ENCODE measurements at regions not wholly inside any gene's neighbourhood (a gene's known extent, or its start where the extent isn't known, plus 50 kb on each side); places are given as distances from the start of the nearest gene placed in this dataset.
"Not testable (repeated sequence)": the region's sequence is repeated elsewhere in the genome, so short reads cannot be mapped to it uniquely, and the experiment has no call there.

GRCh38 chr5:41995193-41995592, 70.1 kb downstream of the FBXO4 start:
- DNase-seq = no peak

- DNase-seq = no peak
These were observed 76.6 kb downstream of the FBXO4 start for GRCh38 chr5:42001673-42002072.

GRCh38 chr5:42003852-42004251, 78.8 kb downstream of the FBXO4 start:
- not testable (repeated sequence) for DNase-seq

GRCh38 chr5:42005561-42006153, 80.6 kb downstream of the FBXO4 start:
- no peak for DNase-seq

GRCh38 chr5:42013561-42013960, 88.5 kb downstream of the FBXO4 start:
- DNase-seq = no peak

GRCh38 chr5:42015254-42015653, 90.2 kb downstream of the FBXO4 start:
- no peak for DNase-seq

GRCh38 chr5:42015681-42016080, 90.6 kb downstream of the FBXO4 start:
- no peak for DNase-seq

- no peak for DNase-seq
These were observed 95.9 kb downstream of the FBXO4 start for GRCh38 chr5:42020788-42021530.

GRCh38 chr5:42021923-42022322, 96.8 kb downstream of the FBXO4 start:
- no peak for DNase-seq

- DNase-seq = no peak
These were observed 97.4 kb downstream of the FBXO4 start for GRCh38 chr5:42022383-42022972.

GRCh38 chr5:42026446-42026845, 101.4 kb downstream of the FBXO4 start:
- no peak for DNase-seq

GRCh38 chr5:42032137-42032536, 107.1 kb downstream of the FBXO4 start:
- no peak for DNase-seq

GRCh38 chr5:42035526-42035925, 110.4 kb downstream of the FBXO4 start:
- DNase-seq = no peak

- no peak for DNase-seq
These were observed 111.3 kb downstream of the FBXO4 start for GRCh38 chr5:42036379-42036778.

GRCh38 chr5:42037379-42037932, 112.4 kb downstream of the FBXO4 start:
- no peak for DNase-seq

- DNase-seq = no peak
These were observed 118.3 kb downstream of the FBXO4 start for GRCh38 chr5:42043400-42043799.

- DNase-seq = peak; percentile 15
These were observed 132.2 kb downstream of the FBXO4 start for GRCh38 chr5:42057254-42057690.

- DNase-seq = no peak
These were observed 134.2 kb downstream of the FBXO4 start for GRCh38 chr5:42059291-42059690.

- no peak for DNase-seq
These were observed 134.8 kb downstream of the FBXO4 start for GRCh38 chr5:42059778-42060464.

- DNase-seq = no peak
These were observed 136.0 kb downstream of the FBXO4 start for GRCh38 chr5:42061121-42061520.

GRCh38 chr5:42064821-42065220, 139.7 kb downstream of the FBXO4 start:
- DNase-seq = no peak

- DNase-seq = no peak
These were observed 141.1 kb downstream of the FBXO4 start for GRCh38 chr5:42066131-42066530.

- no peak for DNase-seq
These were observed 149.3 kb downstream of the FBXO4 start for GRCh38 chr5:42074353-42074752.

Data from NK-92 treated with Interleukin-12 subunit alpha and Interleukin-12 subunit beta, amount 100 ng/mL, for 24 hours (cell line).